Mesodermal cell (in vitro differentiated cells): ENCODE measurements at regions not wholly inside any gene's neighbourhood (a gene's known extent, or its start where the extent isn't known, plus 50 kb on each side); places are given as distances from the start of the nearest gene placed in this dataset.

Experiments used
- H3K27ac ChIP-seq: 2 replicates; pipeline ENCODE4 v1.7.0; 2013; ENCODE audit warnings: mild to moderate bottlenecking, low read depth, low read length, moderate library complexity; ENCODE audit not compliant: severe bottlenecking
- H3K36me3 ChIP-seq: 2 replicates; pipeline ENCODE4 v1.7.1; 2013; ENCODE audit warnings: mild to moderate bottlenecking, low read length, moderate library complexity; ENCODE audit not compliant: control insufficient read depth, insufficient read depth
- H3K4me1 ChIP-seq: one replicate; pipeline ENCODE4 v1.7.1; 2013; ENCODE audit warnings: mild to moderate bottlenecking, low read length; ENCODE audit not compliant: insufficient read depth, control insufficient read depth, poor library complexity, severe bottlenecking
- H3K4me3 ChIP-seq: 2 replicates; pipeline ENCODE4 v1.7.0; 2013; ENCODE audit warnings: low read length, control low read depth, mild to moderate bottlenecking; ENCODE audit not compliant: insufficient read depth, poor library complexity, severe bottlenecking; ENCODE audit errors: extremely low read depth
- H3K9me3 ChIP-seq: 2 replicates; pipeline ENCODE4 v1.7.1; 2013; ENCODE audit warnings: mild to moderate bottlenecking, low read length, moderate library complexity; ENCODE audit not compliant: control insufficient read depth
- WGBS, 2 experiments: methylation state at CpG; one replicate each; pipeline ENCODE4 v1.1.5; 2013; ENCODE audit warnings: missing lambda C conversion rate in 2 of 2; ENCODE audit not compliant: insufficient coverage in 2 of 2; 5-methylcytosine and 5-hydroxymethylcytosine counted together

- H3K4me1 ChIP-seq = no peaks in the 10 kb centered on the region
- 90 to 97% methylated on average over 2 of the region's 5 CpGs for WGBS, 2 experiments
- no peaks in the 10 kb centered on the region for H3K9me3 ChIP-seq
- no peak overlapping the region for H3K27ac ChIP-seq
- H3K4me3 ChIP-seq = no peak overlapping the region
- no peaks in the 10 kb centered on the region for H3K36me3 ChIP-seq
Measured at GRCh38 chr12:79534029-79534867, 156.5 kb downstream of the PAWR start.

GRCh38 chr12:79532907-79533288, 157.9 kb downstream of the PAWR start:
- no peak overlapping the region for H3K27ac ChIP-seq
- WGBS, 2 experiments = 82 to 100% methylated on average over 5 to 6 of the region's 7 CpGs
- no peaks in the 10 kb centered on the region for H3K4me1 ChIP-seq
- H3K9me3 ChIP-seq = no peaks in the 10 kb centered on the region
- no peak overlapping the region for H3K4me3 ChIP-seq
- H3K36me3 ChIP-seq = no peaks in the 10 kb centered on the region

- Histone ChIP-seq H3K9me3 (no peaks in the 10 kb centered on the region), H3K4me3 (no peak overlapping the region), H3K36me3 (no peaks in the 10 kb centered on the region), H3K27ac (no peak overlapping the region), H3K4me1 (no peaks in the 10 kb centered on the region)
- 100% methylated on average over 2 of the region's 4 CpGs for WGBS, 2 experiments
Measured at GRCh38 chr12:79531518-79531917, 159.2 kb downstream of the PAWR start.

- no peaks in the 10 kb centered on the region for H3K4me1 ChIP-seq
- no CpG with 5 or more reads among the region's 1 CpG for WGBS, 2 experiments
- no peaks in the 10 kb centered on the region for H3K9me3 ChIP-seq
- H3K4me3 ChIP-seq = no peak overlapping the region
- H3K27ac ChIP-seq = no peak overlapping the region
- no peaks in the 10 kb centered on the region for H3K36me3 ChIP-seq
Measured at GRCh38 chr12:79527473-79527872, 163.3 kb downstream of the PAWR start.

GRCh38 chr12:79525357-79525756, 165.4 kb downstream of the PAWR start:
- Histone ChIP-seq H3K27ac (no peak overlapping the region), H3K9me3 (no peaks in the 10 kb centered on the region), H3K36me3 (no peaks in the 10 kb centered on the region)

GRCh38 chr12:79524507-79525148, 166.1 kb downstream of the PAWR start:
- Histone ChIP-seq H3K36me3 (no peaks in the 10 kb centered on the region), H3K4me3 (no peak overlapping the region), H3K9me3 (no peaks in the 10 kb centered on the region), H3K4me1 (no peaks in the 10 kb centered on the region), H3K27ac (no peak overlapping the region)
- WGBS, 2 experiments = 100% methylated on average over 2 of the region's 6 CpGs; no CpG with 5 or more reads in 1 of the 2 experiments

More at GRCh38 chr12:79525357-79525756, 165.4 kb downstream of the PAWR start:
- Histone ChIP-seq H3K4me3 (no peak overlapping the region), H3K4me1 (no peaks in the 10 kb centered on the region)

- H3K36me3 ChIP-seq = peaks cover 2% of the 10 kb centered on the region
- no peaks in the 10 kb centered on the region for H3K9me3 ChIP-seq
- no peaks in the 10 kb centered on the region for H3K4me1 ChIP-seq
- 65 to 88% methylated on average over 1 to 2 of the region's 2 CpGs for WGBS, 2 experiments
- H3K27ac ChIP-seq = no peak overlapping the region
- no peak overlapping the region for H3K4me3 ChIP-seq
Measured at GRCh38 chr12:79522989-79523386, 167.8 kb downstream of the PAWR start.

- no peak overlapping the region for H3K4me3 ChIP-seq
- no peaks in the 10 kb centered on the region for H3K9me3 ChIP-seq
- no peak overlapping the region for H3K27ac ChIP-seq
- no peaks in the 10 kb centered on the region for H3K4me1 ChIP-seq
- peaks cover 5% of the 10 kb centered on the region for H3K36me3 ChIP-seq
- WGBS, 2 experiments = 64 to 86% methylated on average over 6 to 8 of the region's 11 CpGs
Measured at GRCh38 chr12:79522257-79522988, 168.3 kb downstream of the PAWR start.

- no CpG with 5 or more reads among the region's 1 CpG for WGBS, 2 experiments
- H3K36me3 ChIP-seq = peaks cover 5% of the 10 kb centered on the region
Measured at GRCh38 chr12:79521576-79521975, 169.2 kb downstream of the PAWR start.

GRCh38 chr12:79517363-79517762, 173.4 kb downstream of the PAWR start:
- peaks cover 5% of the 10 kb centered on the region for H3K36me3 ChIP-seq
- H3K4me3 ChIP-seq = no peak overlapping the region
- 95 to 100% methylated on average over 2 of the region's 2 CpGs for WGBS, 2 experiments
- H3K27ac ChIP-seq = no peak overlapping the region
- no peaks in the 10 kb centered on the region for H3K9me3 ChIP-seq
- peaks cover 11% of the 10 kb centered on the region for H3K4me1 ChIP-seq

More at GRCh38 chr12:79521576-79521975, 169.2 kb downstream of the PAWR start:
- H3K27ac ChIP-seq = no peak overlapping the region
- no peak overlapping the region for H3K4me3 ChIP-seq
- no peaks in the 10 kb centered on the region for H3K9me3 ChIP-seq
- H3K4me1 ChIP-seq = no peaks in the 10 kb centered on the region
